Endothelial cell of umbilical vein (primary cell): ENCODE measurements at regions not wholly inside any gene's neighbourhood (a gene's known extent, or its start where the extent isn't known, plus 50 kb on each side); places are given as distances from the start of the nearest gene placed in this dataset.

Source experiments
- CTCF ChIP-seq, 2 donors: IDR thresholded peaks; 1 replicate in 1 of 2; 2 replicates in 1 of 2; pipeline ENCODE4 v1.5.1; 2011; ENCODE audit warnings: low read length in 2 of 2, mild to moderate bottlenecking in 2 of 2, moderate library complexity in 2 of 2, control low read depth in 1 of 2, inconsistent platforms in 1 of 2, low read depth in 1 of 2; ENCODE audit not compliant: insufficient read depth in 1 of 2; ENCODE audit errors: extremely low read depth in 1 of 2
- EZH2 ChIP-seq: IDR thresholded peaks from 2 replicates; pipeline ENCODE4 v1.6.1; 2012; ENCODE audit warnings: borderline replicate concordance, low read depth, mild to moderate bottlenecking, moderate library complexity, low read length, inconsistent platforms; ENCODE audit not compliant: severe bottlenecking
- MAX ChIP-seq: IDR thresholded peaks from 2 replicates; pipeline ENCODE4 v1.6.1; 2011; ENCODE audit not compliant: insufficient read depth, insufficient read length
- POLR2A ChIP-seq: IDR thresholded peaks from 2 replicates; pipeline ENCODE4 v1.6.1; 2012; ENCODE audit warnings: low read depth, mild to moderate bottlenecking, control low read depth, low read length
- POLR2AphosphoS5 ChIP-seq: IDR thresholded peaks from 2 replicates; pipeline ENCODE4 v1.6.1; 2012; ENCODE audit warnings: low read depth, mild to moderate bottlenecking, control low read depth, low read length, moderate library complexity; ENCODE audit not compliant: insufficient read depth

- TF ChIP-seq EZH2 = no peak
- no peak for TF ChIP-seq CTCF (IDR thresholded peaks at IDR 0.05; ENCODE audit: extremely low read depth in 1 of 2, insufficient read depth in 1 of 2, low read depth in 1 of 2, low read length in 2 of 2)
- TF ChIP-seq POLR2AphosphoS5 = no peak
- no peak for TF ChIP-seq MAX
- no peak for TF ChIP-seq POLR2A
Measured at GRCh38 chr1:91160363-91161075, 138.7 kb upstream of the ZNF644 start.
